ENCODE measurements at regions not wholly inside any gene's neighbourhood (a gene's known extent, or its start where the extent isn't known, plus 50 kb on each side); places are given as distances from the start of the nearest gene placed in this dataset.

DNA sequence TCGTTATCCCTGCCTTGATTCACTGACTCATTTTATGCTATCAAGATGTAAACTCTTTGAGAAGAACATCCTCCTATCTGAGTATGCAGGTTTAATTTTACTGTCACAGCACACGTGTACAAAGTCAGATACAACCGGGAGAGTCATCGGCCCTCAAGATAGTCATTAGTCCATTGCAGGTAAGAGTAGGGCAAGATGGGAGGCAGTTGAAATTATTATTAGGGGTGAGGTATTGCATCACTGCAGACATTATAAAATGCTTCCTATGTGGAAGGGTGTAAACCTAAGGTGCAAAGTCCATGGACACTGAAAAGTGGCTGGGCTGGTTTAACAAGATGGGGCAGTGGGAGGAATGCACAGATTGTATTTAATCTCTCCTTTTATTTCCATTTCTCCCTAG lies 113.7 kb downstream of the ARL4A start:
- no peak overlapping the region for H3K27ac ChIP-seq (ENCODE audit: low read length)
- DNase-seq = no peak
- H3K79me2 ChIP-seq (ENCODE audit: insufficient read depth, low read length) = no peaks in the 10 kb centered on the region
- H3K27me3 ChIP-seq (ENCODE audit: insufficient read depth, low read length, poor library complexity) = no peaks in the 10 kb centered on the region
- no peaks in the 10 kb centered on the region for H3K36me3 ChIP-seq (ENCODE audit: insufficient read depth, low read length)
- H3K4me2 ChIP-seq (ENCODE audit: insufficient read depth, low read length) = no peak overlapping the region
- ATAC-seq (ENCODE audit: insufficient read depth, low read depth) = no peak
- no peaks in the 10 kb centered on the region for H3K4me1 ChIP-seq (ENCODE audit: insufficient read depth, low read length)
- no peak overlapping the region for H3K9ac ChIP-seq (ENCODE audit: low read depth, low read length)
- no peaks in the 10 kb centered on the region for H4K20me1 ChIP-seq (ENCODE audit: insufficient read depth, low read length)
- no peak overlapping the region for H2AFZ ChIP-seq (ENCODE audit: low read depth, low read length)
- H3K9me3 ChIP-seq (ENCODE audit: insufficient read depth, low read length, severe bottlenecking) = no peaks in the 10 kb centered on the region
- no peak overlapping the region for H3K4me3 ChIP-seq (ENCODE audit: low read depth in 1 of 2, low read length in 2 of 2)
- TF ChIP-seq EZH2 (IDR thresholded peaks at IDR 0.05; ENCODE audit: borderline replicate concordance, low read depth, low read length, severe bottlenecking) = no peak
- TF ChIP-seq, protein P1, sequence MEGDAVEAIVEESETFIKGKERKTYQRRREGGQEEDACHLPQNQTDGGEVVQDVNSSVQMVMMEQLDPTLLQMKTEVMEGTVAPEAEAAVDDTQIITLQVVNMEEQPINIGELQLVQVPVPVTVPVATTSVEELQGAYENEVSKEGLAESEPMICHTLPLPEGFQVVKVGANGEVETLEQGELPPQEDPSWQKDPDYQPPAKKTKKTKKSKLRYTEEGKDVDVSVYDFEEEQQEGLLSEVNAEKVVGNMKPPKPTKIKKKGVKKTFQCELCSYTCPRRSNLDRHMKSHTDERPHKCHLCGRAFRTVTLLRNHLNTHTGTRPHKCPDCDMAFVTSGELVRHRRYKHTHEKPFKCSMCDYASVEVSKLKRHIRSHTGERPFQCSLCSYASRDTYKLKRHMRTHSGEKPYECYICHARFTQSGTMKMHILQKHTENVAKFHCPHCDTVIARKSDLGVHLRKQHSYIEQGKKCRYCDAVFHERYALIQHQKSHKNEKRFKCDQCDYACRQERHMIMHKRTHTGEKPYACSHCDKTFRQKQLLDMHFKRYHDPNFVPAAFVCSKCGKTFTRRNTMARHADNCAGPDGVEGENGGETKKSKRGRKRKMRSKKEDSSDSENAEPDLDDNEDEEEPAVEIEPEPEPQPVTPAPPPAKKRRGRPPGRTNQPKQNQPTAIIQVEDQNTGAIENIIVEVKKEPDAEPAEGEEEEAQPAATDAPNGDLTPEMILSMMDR (IDR thresholded peaks at IDR 0.05; ENCODE audit: borderline replicate concordance, extremely low read depth, low read length, poor library complexity, severe bottlenecking) = no peak

DNA sequence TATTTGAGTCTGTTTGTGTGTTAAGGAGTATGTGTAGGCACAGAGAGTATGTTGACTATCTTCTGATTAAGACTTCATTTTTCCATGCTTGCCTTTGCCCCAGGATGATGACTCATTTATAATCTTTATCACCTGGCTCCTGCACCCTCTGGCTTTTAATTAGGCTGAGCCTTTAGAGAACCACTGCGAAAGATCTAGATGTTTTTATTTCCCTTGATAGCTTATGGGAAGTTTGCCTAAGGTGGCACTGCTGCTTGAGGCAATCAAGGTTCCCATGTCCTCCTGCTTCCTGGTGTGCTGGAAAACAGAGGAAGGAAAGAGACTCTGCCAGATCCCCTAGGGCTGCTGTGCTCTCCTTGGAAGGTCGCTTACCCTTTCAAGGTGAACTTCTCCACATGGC lies 114.6 kb downstream of the ARL4A start:
- no peak overlapping the region for H2AFZ ChIP-seq (ENCODE audit: low read depth, low read length)
- no peaks in the 10 kb centered on the region for H3K79me2 ChIP-seq (ENCODE audit: insufficient read depth, low read length)
- H3K36me3 ChIP-seq (ENCODE audit: insufficient read depth, low read length) = no peaks in the 10 kb centered on the region
- H3K27me3 ChIP-seq (ENCODE audit: insufficient read depth, low read length, poor library complexity) = no peaks in the 10 kb centered on the region
- TF ChIP-seq EZH2 (IDR thresholded peaks at IDR 0.05; ENCODE audit: borderline replicate concordance, low read depth, low read length, severe bottlenecking) = no peak
- TF ChIP-seq, protein P1 (IDR thresholded peaks at IDR 0.05; ENCODE audit: borderline replicate concordance, extremely low read depth, low read length, poor library complexity, severe bottlenecking) = no peak
- no peak overlapping the region for H3K4me2 ChIP-seq (ENCODE audit: insufficient read depth, low read length)
- ATAC-seq (ENCODE audit: insufficient read depth, low read depth) = no peak
- no peak overlapping the region for H3K27ac ChIP-seq (ENCODE audit: low read length)
- no peak for DNase-seq
- no peaks in the 10 kb centered on the region for H3K4me1 ChIP-seq (ENCODE audit: insufficient read depth, low read length)
- no peaks in the 10 kb centered on the region for H3K9me3 ChIP-seq (ENCODE audit: insufficient read depth, low read length, severe bottlenecking)
- H3K4me3 ChIP-seq (ENCODE audit: low read depth in 1 of 2, low read length in 2 of 2) = no peak overlapping the region
- no peaks in the 10 kb centered on the region for H4K20me1 ChIP-seq (ENCODE audit: insufficient read depth, low read length)
- no peak overlapping the region for H3K9ac ChIP-seq (ENCODE audit: low read depth, low read length)

DNA sequence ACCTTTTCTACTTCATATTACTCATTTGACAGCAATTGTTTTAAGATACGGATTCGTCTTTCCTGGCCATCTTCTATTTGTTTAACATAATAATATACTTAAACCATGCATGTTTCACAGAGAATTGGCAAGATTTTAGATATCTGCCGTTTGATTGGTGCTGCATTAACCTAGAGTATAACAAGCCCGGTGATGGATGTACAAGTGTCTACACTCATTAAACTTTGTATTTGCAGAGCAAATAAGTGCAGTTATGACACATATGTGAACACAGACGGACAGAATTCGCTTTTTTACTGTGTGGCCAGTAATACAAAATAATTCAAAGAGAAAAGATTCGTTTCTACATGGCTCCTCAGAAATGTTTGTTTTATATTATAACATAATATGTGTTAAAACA lies 116.1 kb downstream of the ARL4A start:
- ATAC-seq (ENCODE audit: insufficient read depth, low read depth) (no peak), DNase-seq (no peak)
- Histone ChIP-seq H3K4me2 (ENCODE audit: insufficient read depth, low read length) (no peak overlapping the region), H4K20me1 (ENCODE audit: insufficient read depth, low read length) (no peaks in the 10 kb centered on the region), H3K4me1 (ENCODE audit: insufficient read depth, low read length) (no peaks in the 10 kb centered on the region), H3K9ac (ENCODE audit: low read depth, low read length) (no peak overlapping the region), H2AFZ (ENCODE audit: low read depth, low read length) (no peak overlapping the region), H3K9me3 (ENCODE audit: insufficient read depth, low read length, severe bottlenecking) (no peaks in the 10 kb centered on the region), H3K79me2 (ENCODE audit: insufficient read depth, low read length) (no peaks in the 10 kb centered on the region), H3K27ac (ENCODE audit: low read length) (no peak overlapping the region), H3K36me3 (ENCODE audit: insufficient read depth, low read length) (no peaks in the 10 kb centered on the region), H3K4me3 (ENCODE audit: low read depth in 1 of 2, low read length in 2 of 2) (no peak overlapping the region), H3K27me3 (ENCODE audit: insufficient read depth, low read length, poor library complexity) (no peaks in the 10 kb centered on the region)
- TF ChIP-seq EZH2 (IDR thresholded peaks at IDR 0.05; ENCODE audit: borderline replicate concordance, low read depth, low read length, severe bottlenecking) = no peak
- TF ChIP-seq, protein P1 (IDR thresholded peaks at IDR 0.05; ENCODE audit: borderline replicate concordance, extremely low read depth, low read length, poor library complexity, severe bottlenecking) = no peak

DNA sequence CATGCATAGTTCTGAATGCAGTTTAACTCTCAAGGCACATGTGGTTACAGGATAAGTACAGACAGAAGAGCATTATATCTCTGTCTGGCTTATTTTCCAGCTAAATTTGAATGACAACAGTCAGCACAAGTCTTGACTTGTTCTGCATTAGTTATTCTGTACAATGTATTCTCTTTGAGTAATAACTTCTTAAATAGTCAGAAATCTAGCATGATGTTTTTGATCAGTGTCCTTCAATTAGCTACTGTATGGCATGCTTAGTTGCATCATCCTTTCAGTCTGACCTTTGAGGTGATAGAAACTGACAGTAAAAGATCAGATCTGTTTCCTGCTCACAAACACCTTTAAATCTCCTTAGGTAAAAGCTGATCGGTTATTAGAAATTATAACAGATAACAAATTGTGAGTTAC lies 118.1 kb downstream of the ARL4A start:
- ATAC-seq (ENCODE audit: insufficient read depth, low read depth) (no peak), DNase-seq (no peak)
- Histone ChIP-seq H3K27ac (ENCODE audit: low read length) (no peak overlapping the region), H3K4me1 (ENCODE audit: insufficient read depth, low read length) (no peaks in the 10 kb centered on the region), H4K20me1 (ENCODE audit: insufficient read depth, low read length) (no peaks in the 10 kb centered on the region), H3K79me2 (ENCODE audit: insufficient read depth, low read length) (no peaks in the 10 kb centered on the region), H3K4me3 (ENCODE audit: low read depth in 1 of 2, low read length in 2 of 2) (no peak overlapping the region), H2AFZ (ENCODE audit: low read depth, low read length) (no peak overlapping the region), H3K9me3 (ENCODE audit: insufficient read depth, low read length, severe bottlenecking) (no peaks in the 10 kb centered on the region), H3K4me2 (ENCODE audit: insufficient read depth, low read length) (no peak overlapping the region), H3K27me3 (ENCODE audit: insufficient read depth, low read length, poor library complexity) (no peaks in the 10 kb centered on the region), H3K36me3 (ENCODE audit: insufficient read depth, low read length) (no peaks in the 10 kb centered on the region), H3K9ac (ENCODE audit: low read depth, low read length) (no peak overlapping the region)
- TF ChIP-seq, protein P1 (IDR thresholded peaks at IDR 0.05; ENCODE audit: borderline replicate concordance, extremely low read depth, low read length, poor library complexity, severe bottlenecking) = no peak
- no peak for TF ChIP-seq EZH2 (IDR thresholded peaks at IDR 0.05; ENCODE audit: borderline replicate concordance, low read depth, low read length, severe bottlenecking)

Data from DND-41 (cell line).